Colonic mucosa (tissue), 4 donors: ENCODE measurements at regions not wholly inside any gene's neighbourhood (a gene's known extent, or its start where the extent isn't known, plus 50 kb on each side); places are given as distances from the start of the nearest gene placed in this dataset.

ENCODE experiments used
- DNase-seq: peaks from one replicate; pipeline ENCODE4 v3.0.0-alpha.2; 2020
- H3K27ac ChIP-seq: fragments of 200-600 bp; one replicate; pipeline ENCODE4 v1.8.0; 2021
- H3K27me3 ChIP-seq: fragments of 200-600 bp; one replicate; pipeline ENCODE4 v1.8.0; 2021
- H3K36me3 ChIP-seq: fragments of 200-600 bp; one replicate; pipeline ENCODE4 v1.8.0; 2021
- H3K4me1 ChIP-seq: fragments of 200-600 bp; one replicate; pipeline ENCODE4 v1.8.0; 2021; ENCODE audit warnings: mild to moderate bottlenecking
- H3K4me3 ChIP-seq: fragments of 200-600 bp; one replicate; pipeline ENCODE4 v1.8.0; 2021
- H3K9ac ChIP-seq, 2 donors: one replicate each; pipeline ENCODE4 v1.7.0; 2013; ENCODE audit warnings: control low read depth in 2 of 2, low read depth in 2 of 2, low read length in 2 of 2
- H3K9me3 ChIP-seq: fragments of 200-600 bp; one replicate; pipeline ENCODE4 v1.8.0; 2021
- CTCF ChIP-seq: fragments of 200-600 bp; IDR thresholded peaks from one replicate; pipeline ENCODE4 v1.8.0; 2022; ENCODE audit warnings: antibody characterized with exemption, mild to moderate bottlenecking
- intact Hi-C: fragments of 100-400 bp; cut with DNase I; formaldehyde crosslinking; loops from one replicate; pipeline ENCODE4 v1.14.1; 2022
- donor health status: healthy.
- donor health status: DM: no; HTN: no; CAD: no.
- donor health status: DM: no; HTN: no; CAD: no.

GRCh38 chr7:32158751-32159745 is 88.8 kb upstream of the PDE1C start:
- H3K9ac ChIP-seq, result no peak overlapping the region
- TF ChIP-seq CTCF, result no peak
- H3K27me3 ChIP-seq, result no peaks in the 10 kb centered on the region
- H3K9me3 ChIP-seq, result no peaks in the 10 kb centered on the region
- no peaks in the 10 kb centered on the region for H3K4me1 ChIP-seq
- intact Hi-C loops, result no loop called here
- no peaks in the 10 kb centered on the region for H3K36me3 ChIP-seq
- no peak overlapping the region for H3K27ac ChIP-seq
- no peak overlapping the region for H3K4me3 ChIP-seq
- DNase-seq, result no peak

GRCh38 chr7:32158076-32158475 is 87.9 kb upstream of the PDE1C start:
- Histone ChIP-seq H3K9me3 (no peaks in the 10 kb centered on the region), H3K27me3 (no peaks in the 10 kb centered on the region), H3K4me1 (no peaks in the 10 kb centered on the region), H3K36me3 (no peaks in the 10 kb centered on the region), H3K4me3 (no peak overlapping the region), H3K27ac (no peak overlapping the region), H3K9ac (no peak overlapping the region)
- TF ChIP-seq CTCF, result no peak
- intact Hi-C loops, result no loop called here
- no peak for DNase-seq

GRCh38 chr7:32155712-32156111 is 85.5 kb upstream of the PDE1C start:
- no peak overlapping the region for H3K4me3 ChIP-seq
- no peak for TF ChIP-seq CTCF
- no peak overlapping the region for H3K27ac ChIP-seq
- no peaks in the 10 kb centered on the region for H3K27me3 ChIP-seq
- no peaks in the 10 kb centered on the region for H3K4me1 ChIP-seq
- H3K9me3 ChIP-seq, result no peaks in the 10 kb centered on the region
- no peak overlapping the region for H3K9ac ChIP-seq
- intact Hi-C loops, result no loop called here
- no peaks in the 10 kb centered on the region for H3K36me3 ChIP-seq
- DNase-seq, result no peak

GRCh38 chr7:32154797-32155196 is 84.6 kb upstream of the PDE1C start:
- no peak for TF ChIP-seq CTCF
- DNase-seq, result no peak
- no peak overlapping the region for H3K9ac ChIP-seq
- no peaks in the 10 kb centered on the region for H3K4me1 ChIP-seq
- intact Hi-C loops, result no loop called here
- no peaks in the 10 kb centered on the region for H3K9me3 ChIP-seq
- no peaks in the 10 kb centered on the region for H3K36me3 ChIP-seq
- H3K27me3 ChIP-seq, result no peaks in the 10 kb centered on the region
- no peak overlapping the region for H3K4me3 ChIP-seq
- H3K27ac ChIP-seq, result no peak overlapping the region

GRCh38 chr7:32153006-32153405 is 82.8 kb upstream of the PDE1C start:
- Histone ChIP-seq H3K27ac (no peak overlapping the region), H3K9me3 (no peaks in the 10 kb centered on the region), H3K36me3 (no peaks in the 10 kb centered on the region), H3K27me3 (no peaks in the 10 kb centered on the region), H3K9ac (no peak overlapping the region), H3K4me3 (no peak overlapping the region), H3K4me1 (no peaks in the 10 kb centered on the region)
- no peak for DNase-seq
- TF ChIP-seq CTCF, result no peak
- intact Hi-C loops, result no loop called here
